Kidney (tissue), 13 donors: ENCODE measurements at regions not wholly inside any gene's neighbourhood (a gene's known extent, or its start where the extent isn't known, plus 50 kb on each side); places are given as distances from the start of the nearest gene placed in this dataset.

Source experiments
- DNase-seq, 5 donors: peaks; one replicate each; pipeline ENCODE4 v3.0.0-alpha.2; 2013 to 2020
- FAIRE-seq: peaks from 2 replicates; lab custom pipeline; 2012; peaks lifted over from hg19 to GRCh38; lab: Jason Lieb, UNC
- H3K27ac ChIP-seq, 2 donors: one replicate each; pipeline ENCODE4 v1.7.0; 2013; ENCODE audit warnings: low read depth in 2 of 2, low read length in 2 of 2, inconsistent platforms in 1 of 2
- H3K27me3 ChIP-seq: one replicate; pipeline ENCODE4 v1.7.1; 2013; ENCODE audit warnings: low read length, inconsistent platforms; ENCODE audit not compliant: control insufficient read depth, insufficient read depth
- H3K36me3 ChIP-seq, 3 donors: one replicate each; pipeline versions ENCODE4 v1.7.0 to v1.7.1; 2013; ENCODE audit warnings: low read length in 3 of 3, control low read depth in 1 of 3, inconsistent platforms in 1 of 3; ENCODE audit not compliant: insufficient read depth in 3 of 3, control insufficient read depth in 2 of 3
- H3K4me1 ChIP-seq, 3 donors: one replicate each; pipeline versions ENCODE4 v1.7.0 to v1.7.1; 2013; ENCODE audit warnings: low read length in 3 of 3, inconsistent platforms in 1 of 3, low read depth in 1 of 3; ENCODE audit not compliant: control insufficient read depth in 2 of 3, insufficient read depth in 2 of 3
- H3K4me3 ChIP-seq, 3 donors: one replicate each; pipeline versions ENCODE4 v1.7.0 to v1.8.1; 2013; ENCODE audit warnings: low read length in 3 of 3, control low read depth in 1 of 3, inconsistent platforms in 1 of 3
- H3K9ac ChIP-seq, 3 donors: one replicate each; pipeline versions ENCODE4 v1.7.0 to v1.7.1; 2013; ENCODE audit warnings: low read length in 3 of 3, control low read depth in 1 of 3, inconsistent platforms in 1 of 3
- H3K9me3 ChIP-seq, 3 donors: one replicate each; pipeline versions ENCODE4 v1.7.0 to v1.7.1; 2013; ENCODE audit warnings: low read length in 3 of 3, control low read depth in 1 of 3, inconsistent platforms in 1 of 3; ENCODE audit not compliant: control insufficient read depth in 2 of 3, insufficient read depth in 1 of 3
- intact Hi-C: fragments of 100-400 bp; cut with DNase I; formaldehyde crosslinking; loops from one replicate; pipeline ENCODE4 v1.11.1; 2022
- TF ChIP-seq, protein P1 (sequence below): IDR thresholded peaks from 3 replicates; pipeline ENCODE4 v1.5.1; 2012; ENCODE audit warnings: mild to moderate bottlenecking, moderate library complexity, borderline replicate concordance; ENCODE audit not compliant: insufficient read depth; ENCODE audit errors: extremely low read depth
- donor health status: control.
- donor health status: control.
- donor health status: control.
- donor health status: control.
- donor health status: control.
- donor health status: DM: yes; HTN: yes; CAD: no.
- donor health status: Normal renal cell carcinoma (clear cell type).

- intact Hi-C loops, result no loop called here
- peaks cover 0 to 7% (median 2%) of the 10 kb centered on the region in 3 donors for H3K4me1 ChIP-seq
- DNase-seq, result no peak
- no peak overlapping the region for H3K4me3 ChIP-seq
- no peaks in the 10 kb centered on the region for H3K27me3 ChIP-seq
- peaks cover 0 to 3% (median 0%) of the 10 kb centered on the region in 3 donors for H3K9me3 ChIP-seq
- TF ChIP-seq, protein P1, sequence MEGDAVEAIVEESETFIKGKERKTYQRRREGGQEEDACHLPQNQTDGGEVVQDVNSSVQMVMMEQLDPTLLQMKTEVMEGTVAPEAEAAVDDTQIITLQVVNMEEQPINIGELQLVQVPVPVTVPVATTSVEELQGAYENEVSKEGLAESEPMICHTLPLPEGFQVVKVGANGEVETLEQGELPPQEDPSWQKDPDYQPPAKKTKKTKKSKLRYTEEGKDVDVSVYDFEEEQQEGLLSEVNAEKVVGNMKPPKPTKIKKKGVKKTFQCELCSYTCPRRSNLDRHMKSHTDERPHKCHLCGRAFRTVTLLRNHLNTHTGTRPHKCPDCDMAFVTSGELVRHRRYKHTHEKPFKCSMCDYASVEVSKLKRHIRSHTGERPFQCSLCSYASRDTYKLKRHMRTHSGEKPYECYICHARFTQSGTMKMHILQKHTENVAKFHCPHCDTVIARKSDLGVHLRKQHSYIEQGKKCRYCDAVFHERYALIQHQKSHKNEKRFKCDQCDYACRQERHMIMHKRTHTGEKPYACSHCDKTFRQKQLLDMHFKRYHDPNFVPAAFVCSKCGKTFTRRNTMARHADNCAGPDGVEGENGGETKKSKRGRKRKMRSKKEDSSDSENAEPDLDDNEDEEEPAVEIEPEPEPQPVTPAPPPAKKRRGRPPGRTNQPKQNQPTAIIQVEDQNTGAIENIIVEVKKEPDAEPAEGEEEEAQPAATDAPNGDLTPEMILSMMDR, result no peak
- peak overlapping the region in 1 of 3 donors; percentile 13 for H3K9ac ChIP-seq
- H3K36me3 ChIP-seq, result no peaks in the 10 kb centered on the region
- FAIRE-seq, result no peak
- no peak overlapping the region for H3K27ac ChIP-seq
Measured at GRCh38 chr5:7214906-7215416, 181.0 kb upstream of the ADCY2 start.

- no peak overlapping the region for H3K4me3 ChIP-seq
- DNase-seq (peak in 4 of 5 donors; percentile 49 to 85 (median 72)), FAIRE-seq (no peak)
- no peaks in the 10 kb centered on the region for H3K27me3 ChIP-seq
- H3K36me3 ChIP-seq, result no peaks in the 10 kb centered on the region
- no peak overlapping the region for H3K9ac ChIP-seq
- intact Hi-C loops, result no loop called here
- TF ChIP-seq, protein P1, result no peak
- H3K9me3 ChIP-seq, result peaks cover 0 to 3% (median 0%) of the 10 kb centered on the region in 3 donors
- H3K27ac ChIP-seq, result no peak overlapping the region
- peaks cover 0 to 2% (median 0%) of the 10 kb centered on the region in 3 donors for H3K4me1 ChIP-seq
Measured at GRCh38 chr5:7218141-7218540, 177.8 kb upstream of the ADCY2 start.

GRCh38 chr5:7220156-7220555 lies 175.8 kb upstream of the ADCY2 start:
- no peak for DNase-seq
- Histone ChIP-seq H3K36me3 (no peaks in the 10 kb centered on the region), H3K9ac (no peak overlapping the region), H3K4me3 (no peak overlapping the region), H3K4me1 (peaks cover 0 to 2% (median 0%) of the 10 kb centered on the region in 3 donors), H3K27ac (no peak overlapping the region), H3K9me3 (no peaks in the 10 kb centered on the region), H3K27me3 (no peaks in the 10 kb centered on the region)
- intact Hi-C loops, result no loop called here
- no peak for FAIRE-seq
- TF ChIP-seq, protein P1, result no peak

DNA sequence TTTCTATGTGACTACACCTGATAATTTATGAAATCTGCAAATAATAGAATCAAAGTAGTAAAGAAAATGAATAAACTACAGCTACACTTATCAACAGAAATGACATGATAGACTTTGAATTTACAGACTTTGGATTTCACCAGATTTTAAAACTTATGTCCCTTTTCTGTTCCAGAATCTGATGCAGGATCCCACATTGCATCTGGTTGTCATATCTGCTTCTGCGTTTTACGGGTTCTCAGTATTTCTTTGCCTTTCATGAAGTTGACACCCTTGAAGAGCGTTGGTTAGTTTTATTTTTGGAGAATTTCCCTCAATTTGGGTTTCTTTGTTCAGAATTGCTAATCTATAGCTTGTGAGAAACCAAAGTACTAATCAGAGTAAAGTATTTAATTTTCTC lies 174.9 kb upstream of the ADCY2 start:
- no peaks in the 10 kb centered on the region for H3K27me3 ChIP-seq
- no peaks in the 10 kb centered on the region for H3K9me3 ChIP-seq
- H3K4me1 ChIP-seq, result peaks cover 0 to 2% (median 0%) of the 10 kb centered on the region in 3 donors
- H3K27ac ChIP-seq, result no peak overlapping the region
- H3K4me3 ChIP-seq, result no peak overlapping the region
- intact Hi-C loops, result no loop called here
- FAIRE-seq (no peak), DNase-seq (no peak)
- H3K9ac ChIP-seq, result no peak overlapping the region
- TF ChIP-seq, protein P1, result no peak
- H3K36me3 ChIP-seq, result no peaks in the 10 kb centered on the region
